ENCODE measurements at regions not wholly inside any gene's neighbourhood (a gene's known extent, or its start where the extent isn't known, plus 50 kb on each side); places are given as distances from the start of the nearest gene placed in this dataset.

DNA sequence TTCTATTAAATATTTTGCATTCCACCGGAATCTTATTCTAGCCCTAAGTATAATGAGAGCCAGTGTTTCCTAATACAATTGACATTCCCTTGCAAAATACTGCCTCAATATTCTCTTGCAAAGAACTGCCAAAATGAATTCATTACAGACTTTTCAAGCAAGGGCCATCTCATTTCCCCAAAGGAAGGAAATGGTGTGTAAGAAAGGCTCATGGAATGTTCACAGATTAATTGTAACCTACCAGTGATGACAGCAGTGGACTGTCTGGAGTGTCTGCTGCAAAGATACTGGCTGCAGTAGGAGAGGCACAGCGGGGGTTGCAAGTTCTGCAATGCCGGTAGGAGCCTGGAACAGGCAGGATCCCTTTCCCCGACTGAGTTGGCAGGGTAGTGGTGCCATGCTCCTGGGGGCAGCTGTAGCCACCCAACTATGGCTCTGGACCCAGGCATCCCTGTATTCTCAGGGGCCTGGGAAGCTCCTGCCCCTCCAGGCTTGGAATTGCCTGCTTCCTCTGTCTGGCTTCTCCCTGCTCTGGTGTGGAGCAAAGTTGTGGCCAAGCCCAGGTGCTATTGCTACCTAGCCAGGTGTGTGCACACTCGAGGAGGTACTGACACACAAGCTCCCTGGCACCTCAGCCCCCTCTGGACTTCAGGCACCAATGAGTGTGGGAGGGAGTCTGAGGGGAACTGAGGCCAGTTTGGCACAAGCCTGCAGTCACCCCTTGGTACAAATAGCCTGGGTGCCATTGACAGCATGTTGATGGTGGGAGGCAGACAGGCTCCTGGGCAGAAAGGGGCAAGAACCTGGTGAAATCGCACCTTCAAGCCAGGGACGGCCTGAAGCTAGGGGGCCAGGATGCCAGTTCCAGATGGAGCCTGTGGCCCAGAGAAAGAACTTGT, 1371.0 kb downstream of the KCNT2 start (continued):
- TF ChIP-seq, protein P1, sequence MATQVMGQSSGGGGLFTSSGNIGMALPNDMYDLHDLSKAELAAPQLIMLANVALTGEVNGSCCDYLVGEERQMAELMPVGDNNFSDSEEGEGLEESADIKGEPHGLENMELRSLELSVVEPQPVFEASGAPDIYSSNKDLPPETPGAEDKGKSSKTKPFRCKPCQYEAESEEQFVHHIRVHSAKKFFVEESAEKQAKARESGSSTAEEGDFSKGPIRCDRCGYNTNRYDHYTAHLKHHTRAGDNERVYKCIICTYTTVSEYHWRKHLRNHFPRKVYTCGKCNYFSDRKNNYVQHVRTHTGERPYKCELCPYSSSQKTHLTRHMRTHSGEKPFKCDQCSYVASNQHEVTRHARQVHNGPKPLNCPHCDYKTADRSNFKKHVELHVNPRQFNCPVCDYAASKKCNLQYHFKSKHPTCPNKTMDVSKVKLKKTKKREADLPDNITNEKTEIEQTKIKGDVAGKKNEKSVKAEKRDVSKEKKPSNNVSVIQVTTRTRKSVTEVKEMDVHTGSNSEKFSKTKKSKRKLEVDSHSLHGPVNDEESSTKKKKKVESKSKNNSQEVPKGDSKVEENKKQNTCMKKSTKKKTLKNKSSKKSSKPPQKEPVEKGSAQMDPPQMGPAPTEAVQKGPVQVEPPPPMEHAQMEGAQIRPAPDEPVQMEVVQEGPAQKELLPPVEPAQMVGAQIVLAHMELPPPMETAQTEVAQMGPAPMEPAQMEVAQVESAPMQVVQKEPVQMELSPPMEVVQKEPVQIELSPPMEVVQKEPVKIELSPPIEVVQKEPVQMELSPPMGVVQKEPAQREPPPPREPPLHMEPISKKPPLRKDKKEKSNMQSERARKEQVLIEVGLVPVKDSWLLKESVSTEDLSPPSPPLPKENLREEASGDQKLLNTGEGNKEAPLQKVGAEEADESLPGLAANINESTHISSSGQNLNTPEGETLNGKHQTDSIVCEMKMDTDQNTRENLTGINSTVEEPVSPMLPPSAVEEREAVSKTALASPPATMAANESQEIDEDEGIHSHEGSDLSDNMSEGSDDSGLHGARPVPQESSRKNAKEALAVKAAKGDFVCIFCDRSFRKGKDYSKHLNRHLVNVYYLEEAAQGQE (IDR thresholded peaks at IDR 0.05; ENCODE audit: low read depth), result no peak
- no peak for TF ChIP-seq EZH2phosphoT487 (IDR thresholded peaks at IDR 0.05; ENCODE audit: borderline replicate concordance)
- TF ChIP-seq, protein P2, sequence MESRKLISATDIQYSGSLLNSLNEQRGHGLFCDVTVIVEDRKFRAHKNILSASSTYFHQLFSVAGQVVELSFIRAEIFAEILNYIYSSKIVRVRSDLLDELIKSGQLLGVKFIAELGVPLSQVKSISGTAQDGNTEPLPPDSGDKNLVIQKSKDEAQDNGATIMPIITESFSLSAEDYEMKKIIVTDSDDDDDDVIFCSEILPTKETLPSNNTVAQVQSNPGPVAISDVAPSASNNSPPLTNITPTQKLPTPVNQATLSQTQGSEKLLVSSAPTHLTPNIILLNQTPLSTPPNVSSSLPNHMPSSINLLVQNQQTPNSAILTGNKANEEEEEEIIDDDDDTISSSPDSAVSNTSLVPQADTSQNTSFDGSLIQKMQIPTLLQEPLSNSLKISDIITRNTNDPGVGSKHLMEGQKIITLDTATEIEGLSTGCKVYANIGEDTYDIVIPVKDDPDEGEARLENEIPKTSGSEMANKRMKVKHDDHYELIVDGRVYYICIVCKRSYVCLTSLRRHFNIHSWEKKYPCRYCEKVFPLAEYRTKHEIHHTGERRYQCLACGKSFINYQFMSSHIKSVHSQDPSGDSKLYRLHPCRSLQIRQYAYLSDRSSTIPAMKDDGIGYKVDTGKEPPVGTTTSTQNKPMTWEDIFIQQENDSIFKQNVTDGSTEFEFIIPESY (IDR thresholded peaks at IDR 0.05; ENCODE audit: extremely low read depth, insufficient replicate concordance, low read length), result no peak
- no peak for TF ChIP-seq CEBPB (IDR thresholded peaks at IDR 0.05; ENCODE audit: low read depth)

DNA sequence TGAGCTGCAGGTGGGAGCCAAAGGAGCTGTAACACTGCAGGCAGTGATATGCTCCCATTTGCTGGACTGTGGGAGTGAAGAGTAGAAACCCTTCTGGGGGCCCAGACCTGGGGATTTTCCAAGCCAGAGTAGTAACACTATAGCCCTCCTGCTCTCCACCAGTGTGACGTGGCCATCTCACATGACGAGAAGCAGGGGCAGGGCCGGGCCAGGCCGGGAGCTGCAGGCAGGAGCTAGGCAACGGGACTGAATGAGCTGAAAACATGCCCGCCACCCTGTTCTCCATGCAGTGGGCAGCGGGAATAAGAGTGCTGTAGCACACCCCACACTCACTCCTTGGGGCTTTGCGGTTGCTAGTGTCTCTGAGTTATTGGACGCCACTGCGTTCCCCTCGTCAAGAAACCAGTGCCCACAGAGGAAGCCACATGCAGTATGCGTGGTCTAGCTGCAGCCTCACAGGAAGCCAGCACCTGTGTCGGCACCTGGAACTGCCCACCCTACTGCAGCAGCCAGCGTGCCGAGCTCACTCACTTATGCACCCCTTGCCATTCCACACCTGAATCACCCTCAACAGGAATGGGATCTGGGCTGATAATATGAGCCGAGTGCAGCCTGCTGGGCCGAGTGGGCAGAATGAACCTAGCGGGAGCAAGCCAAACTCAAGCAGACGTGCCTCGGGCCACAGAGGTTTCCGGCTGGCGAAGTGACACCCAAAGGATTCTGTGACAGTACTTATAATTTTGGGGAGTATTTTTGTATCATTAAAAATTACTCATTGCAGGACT, 1389.6 kb downstream of the KCNT2 start:
- Histone ChIP-seq H3K9ac (ENCODE audit: low read length) (no peak overlapping the region), H3K27me3 (ENCODE audit: insufficient read depth, low read length) (no peaks in the 10 kb centered on the region), H3K4me3 (replicated peaks in 1 of 2; ENCODE audit: low read depth in 1 of 2, low read length in 2 of 2) (no peak overlapping the region), H3K27ac (ENCODE audit: low read depth, low read length) (no peak overlapping the region), H3K9me3 (ENCODE audit: control insufficient read depth in 1 of 2, insufficient read depth in 1 of 2, low read depth in 1 of 2, low read length in 2 of 2) (no peaks in the 10 kb centered on the region; a peak in 1 of 4 replicates), H3K79me2 (ENCODE audit: insufficient read depth, low read length) (no peaks in the 10 kb centered on the region), H4K20me1 (ENCODE audit: insufficient read depth) (no peaks in the 10 kb centered on the region), H3K9me2 (ENCODE audit: insufficient read depth) (no peaks in the 10 kb centered on the region), H2AFZ (ENCODE audit: low read depth, low read length, poor library complexity, severe bottlenecking) (no peak overlapping the region), H3K36me3 (ENCODE audit: control insufficient read depth in 1 of 2, insufficient read depth in 2 of 2, low read length in 2 of 2) (no peaks in the 10 kb centered on the region), H3K4me2 (ENCODE audit: low read length) (no peak overlapping the region), H3K4me1 (ENCODE audit: control insufficient read depth in 1 of 2, insufficient read depth in 2 of 2, low read length in 2 of 2) (no peaks in the 10 kb centered on the region)
- ChIA-PET POLR2A (no interaction called here), CTCF (no interaction called here), RAD21 (ENCODE audit: low non-redundant PET in 1 of 2, low total read pairs in 2 of 2, uncharacterized antibody in 2 of 2, unreplicated experiment in 2 of 2) (no interaction called here)
- intact Hi-C loops (cut with micrococcal nuclease), result no loop called here
- no TSS peak for BruUV-seq (replicated peaks)
- ATAC-seq (no peak), DNase-seq (ENCODE audit: low read depth, low spot score) (no peak)
- TF ChIP-seq ZNF274 (IDR thresholded peaks at IDR 0.05; ENCODE audit: low read depth, low read length) (no peak), ELF1 (IDR thresholded peaks at IDR 0.05; ENCODE audit: borderline replicate concordance, low read depth) (no peak), CBX3 (IDR thresholded peaks at IDR 0.05; ENCODE audit: low read depth) (no peak), MAX (IDR thresholded peaks at IDR 0.05) (no peak), POLR2AphosphoS5 (IDR thresholded peaks at IDR 0.05; ENCODE audit: low read depth, low read length) (no peak), EZH2 (IDR thresholded peaks at IDR 0.05) (no peak), EZH2phosphoT487 (IDR thresholded peaks at IDR 0.05; ENCODE audit: borderline replicate concordance) (no peak), SP1 (IDR thresholded peaks at IDR 0.05; ENCODE audit: low read depth) (no peak), ZFX (IDR thresholded peaks at IDR 0.05) (no peak)

All from HCT116 (cell line).